ENCODE measurements at regions not wholly inside any gene's neighbourhood (a gene's known extent, or its start where the extent isn't known, plus 50 kb on each side); places are given as distances from the start of the nearest gene placed in this dataset.
"Not testable (repeated sequence)": the region's sequence is repeated elsewhere in the genome, so short reads cannot be mapped to it uniquely, and the experiment has no call there.

- TF ChIP-seq POLR2A, POLR2AphosphoS5 (IDR thresholded peaks at IDR 0.05; ENCODE audit: low read depth, low read length): not testable (repeated sequence)
Observed at GRCh38 chr4:33740871-33741270, 2503.4 kb downstream of the ARAP2 start.
